ENCODE measurements at regions not wholly inside any gene's neighbourhood (a gene's known extent, or its start where the extent isn't known, plus 50 kb on each side); places are given as distances from the start of the nearest gene placed in this dataset.

DNA sequence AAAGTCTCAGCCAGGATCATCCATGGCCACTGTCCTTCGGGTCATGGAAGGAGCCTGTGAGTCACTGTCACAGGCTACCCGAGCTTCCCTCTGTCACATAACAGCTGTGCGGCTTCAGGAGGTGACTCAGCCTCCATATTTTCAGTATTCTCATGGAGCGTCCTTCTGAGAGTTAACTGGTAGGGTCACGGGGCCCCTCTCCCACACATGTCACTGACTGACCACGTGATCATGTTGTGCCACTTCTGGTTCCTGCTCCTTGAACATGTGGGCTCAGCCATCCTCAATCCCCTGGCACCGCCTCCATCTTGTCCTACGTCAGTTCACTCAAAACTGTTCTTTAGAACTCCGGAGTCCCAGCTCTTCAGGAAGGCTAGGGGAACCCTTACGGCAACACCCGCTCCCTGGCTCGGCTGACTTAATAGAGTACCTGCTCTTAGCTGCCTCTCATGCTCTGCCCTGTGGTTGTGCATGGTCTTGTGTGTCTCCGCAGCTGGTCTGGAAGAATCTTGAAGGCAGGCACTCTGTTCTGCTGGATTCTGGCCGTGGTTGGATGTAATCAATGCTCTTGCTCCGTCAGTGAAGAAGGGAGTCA is 182.8 kb downstream of the ICE1 start:
- no peak for TF ChIP-seq POLR2A (IDR thresholded peaks at IDR 0.05)
- no peak for TF ChIP-seq EP300 (IDR thresholded peaks at IDR 0.05)

Data from sigmoid colon (tissue), 4 donors.